ENCODE measurements at regions not wholly inside any gene's neighbourhood (a gene's known extent, or its start where the extent isn't known, plus 50 kb on each side); places are given as distances from the start of the nearest gene placed in this dataset.

DNA sequence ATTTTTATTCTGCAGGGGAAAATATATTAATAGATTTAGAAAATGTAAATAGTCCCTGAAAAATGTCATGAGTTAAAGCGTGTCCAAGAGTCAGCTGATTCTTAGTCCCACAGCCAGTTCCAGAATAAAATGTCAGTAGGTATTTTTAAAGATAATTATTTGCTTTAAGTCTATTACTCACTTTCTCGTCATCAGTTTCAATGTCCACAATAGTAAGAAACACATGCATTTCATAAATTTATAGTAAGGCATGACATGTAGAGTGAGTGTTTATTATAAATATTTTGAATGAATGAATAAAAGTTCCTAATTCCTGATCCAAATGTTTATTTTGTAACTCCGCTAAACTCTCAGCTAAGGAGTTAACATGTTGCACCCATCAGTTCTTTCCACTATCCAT, 1044.0 kb upstream of the PIK3C3 start:
- TF ChIP-seq, protein P1, sequence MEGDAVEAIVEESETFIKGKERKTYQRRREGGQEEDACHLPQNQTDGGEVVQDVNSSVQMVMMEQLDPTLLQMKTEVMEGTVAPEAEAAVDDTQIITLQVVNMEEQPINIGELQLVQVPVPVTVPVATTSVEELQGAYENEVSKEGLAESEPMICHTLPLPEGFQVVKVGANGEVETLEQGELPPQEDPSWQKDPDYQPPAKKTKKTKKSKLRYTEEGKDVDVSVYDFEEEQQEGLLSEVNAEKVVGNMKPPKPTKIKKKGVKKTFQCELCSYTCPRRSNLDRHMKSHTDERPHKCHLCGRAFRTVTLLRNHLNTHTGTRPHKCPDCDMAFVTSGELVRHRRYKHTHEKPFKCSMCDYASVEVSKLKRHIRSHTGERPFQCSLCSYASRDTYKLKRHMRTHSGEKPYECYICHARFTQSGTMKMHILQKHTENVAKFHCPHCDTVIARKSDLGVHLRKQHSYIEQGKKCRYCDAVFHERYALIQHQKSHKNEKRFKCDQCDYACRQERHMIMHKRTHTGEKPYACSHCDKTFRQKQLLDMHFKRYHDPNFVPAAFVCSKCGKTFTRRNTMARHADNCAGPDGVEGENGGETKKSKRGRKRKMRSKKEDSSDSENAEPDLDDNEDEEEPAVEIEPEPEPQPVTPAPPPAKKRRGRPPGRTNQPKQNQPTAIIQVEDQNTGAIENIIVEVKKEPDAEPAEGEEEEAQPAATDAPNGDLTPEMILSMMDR (IDR thresholded peaks at IDR 0.05; ENCODE audit: low read depth, low read length, poor library complexity, severe bottlenecking), result no peak
- no peak for TF ChIP-seq EZH2phosphoT487 (IDR thresholded peaks at IDR 0.05; ENCODE audit: borderline replicate concordance, low read length)

Measured in DOHH2 (cell line).